Rectal smooth muscle tissue (tissue), 1 donor: ENCODE measurements at regions not wholly inside any gene's neighbourhood (a gene's known extent, or its start where the extent isn't known, plus 50 kb on each side); places are given as distances from the start of the nearest gene placed in this dataset.
"Not testable (repeated sequence)": the region's sequence is repeated elsewhere in the genome, so short reads cannot be mapped to it uniquely, and the experiment has no call there.

Experiments used
- H3K27ac ChIP-seq: one replicate; pipeline ENCODE4 v1.7.0; 2013; ENCODE audit warnings: low read depth, low read length, inconsistent platforms
- H3K27me3 ChIP-seq: one replicate; pipeline ENCODE4 v1.7.0; 2013; ENCODE audit warnings: low read length; ENCODE audit not compliant: control insufficient read depth, insufficient read depth
- H3K36me3 ChIP-seq: one replicate; pipeline ENCODE4 v1.7.0; 2013; ENCODE audit warnings: low read length; ENCODE audit not compliant: control insufficient read depth, insufficient read depth
- H3K4me1 ChIP-seq: one replicate; pipeline ENCODE4 v1.7.0; 2013; ENCODE audit warnings: low read length; ENCODE audit not compliant: control insufficient read depth, insufficient read depth
- H3K4me3 ChIP-seq: one replicate; pipeline ENCODE4 v1.7.0; 2013; ENCODE audit warnings: low read length
- H3K9ac ChIP-seq: one replicate; pipeline ENCODE4 v1.7.0; 2013; ENCODE audit warnings: low read length

DNA sequence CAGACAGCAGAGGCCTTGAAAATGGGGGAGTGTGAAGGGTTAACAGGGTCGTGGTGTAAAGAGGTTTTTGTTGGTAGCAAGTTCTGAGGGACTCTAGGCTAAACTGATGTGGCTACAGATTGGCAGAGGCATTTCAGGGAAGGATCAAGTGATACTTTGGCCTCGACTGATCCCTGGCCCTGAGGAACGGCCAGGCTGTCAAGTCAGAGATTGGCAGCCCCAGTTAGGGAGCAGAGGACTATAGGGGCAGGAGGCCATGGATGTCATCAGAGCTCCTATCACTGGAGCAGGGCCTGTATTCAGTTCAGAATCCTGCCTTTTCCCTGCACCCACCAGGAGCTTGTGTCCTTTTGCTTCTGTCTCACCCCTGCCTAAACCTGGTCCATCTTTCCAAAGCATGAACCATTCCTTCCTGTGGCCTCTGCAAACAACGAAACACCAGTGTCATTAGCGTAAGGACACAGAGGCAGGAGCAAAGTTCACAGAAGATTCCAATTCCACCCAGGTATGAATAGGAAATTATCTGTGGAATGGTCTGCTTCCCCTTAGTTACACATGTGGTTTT is 613.1 kb downstream of the MID1IP1 start:
- Histone ChIP-seq H3K36me3 (no peaks in the 10 kb centered on the region), H3K4me3 (no peak overlapping the region), H3K4me1 (no peaks in the 10 kb centered on the region), H3K9ac (no peak overlapping the region), H3K27ac (no peak overlapping the region), H3K27me3 (peaks cover 2% of the 10 kb centered on the region)

DNA sequence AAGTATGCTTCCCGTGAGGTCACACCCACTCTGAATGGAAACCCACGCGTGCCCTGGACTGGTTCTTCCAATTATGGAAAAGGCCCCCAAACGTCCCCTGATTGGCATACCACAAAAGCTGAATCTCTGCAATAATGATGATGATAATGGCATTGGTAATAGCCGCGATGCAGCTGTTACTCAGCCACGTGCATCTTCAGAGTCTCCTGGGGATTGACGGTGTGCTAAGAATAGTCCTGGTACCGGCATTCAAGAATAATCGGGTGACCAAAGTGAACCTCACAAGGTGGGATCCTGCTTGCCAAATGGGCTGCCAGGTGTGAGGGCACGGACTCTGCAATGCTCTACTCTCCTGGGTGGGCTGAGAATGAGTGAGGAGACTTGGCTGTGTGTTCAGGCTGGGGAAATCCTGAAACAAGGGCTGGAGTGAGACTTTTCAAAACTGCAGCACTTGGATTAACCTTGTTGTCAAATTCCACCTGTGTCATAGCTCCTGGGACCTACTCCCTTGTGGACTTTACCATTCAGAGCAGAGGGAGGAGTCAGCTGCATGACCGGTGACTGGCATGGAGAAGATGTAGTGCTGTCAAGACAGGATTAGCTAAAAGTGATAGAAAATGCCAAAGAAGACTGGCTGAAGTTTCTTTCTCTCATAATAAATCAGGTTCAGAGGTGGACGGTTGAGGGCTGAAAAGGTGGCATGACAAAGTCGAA is 615.4 kb downstream of the MID1IP1 start:
- H3K9ac ChIP-seq, result no peak overlapping the region
- H3K4me3 ChIP-seq, result no peak overlapping the region
- H3K27me3 ChIP-seq, result no peaks in the 10 kb centered on the region
- no peaks in the 10 kb centered on the region for H3K4me1 ChIP-seq
- no peaks in the 10 kb centered on the region for H3K36me3 ChIP-seq
- no peak overlapping the region for H3K27ac ChIP-seq

GRCh38 chrX:39418254-39418704 is 617.0 kb downstream of the MID1IP1 start:
- Histone ChIP-seq H3K4me3 (no peak overlapping the region), H3K27me3 (no peaks in the 10 kb centered on the region), H3K9ac (no peak overlapping the region), H3K36me3 (no peaks in the 10 kb centered on the region), H3K4me1 (no peaks in the 10 kb centered on the region), H3K27ac (no peak overlapping the region)

GRCh38 chrX:39418731-39419638 is 617.7 kb downstream of the MID1IP1 start:
- H3K27ac ChIP-seq, result no peak overlapping the region
- no peak overlapping the region for H3K4me3 ChIP-seq

GRCh38 chrX:39421006-39421405 is 619.7 kb downstream of the MID1IP1 start:
- Histone ChIP-seq H3K27ac (no peak overlapping the region), H3K4me1 (no peaks in the 10 kb centered on the region), H3K36me3 (no peaks in the 10 kb centered on the region), H3K4me3 (no peak overlapping the region), H3K27me3 (no peaks in the 10 kb centered on the region), H3K9ac (no peak overlapping the region)

More at GRCh38 chrX:39418731-39419638, 617.7 kb downstream of the MID1IP1 start:
- H3K27me3 ChIP-seq, result no peaks in the 10 kb centered on the region
- no peak overlapping the region for H3K9ac ChIP-seq
- H3K36me3 ChIP-seq, result no peaks in the 10 kb centered on the region
- H3K4me1 ChIP-seq, result no peaks in the 10 kb centered on the region

DNA sequence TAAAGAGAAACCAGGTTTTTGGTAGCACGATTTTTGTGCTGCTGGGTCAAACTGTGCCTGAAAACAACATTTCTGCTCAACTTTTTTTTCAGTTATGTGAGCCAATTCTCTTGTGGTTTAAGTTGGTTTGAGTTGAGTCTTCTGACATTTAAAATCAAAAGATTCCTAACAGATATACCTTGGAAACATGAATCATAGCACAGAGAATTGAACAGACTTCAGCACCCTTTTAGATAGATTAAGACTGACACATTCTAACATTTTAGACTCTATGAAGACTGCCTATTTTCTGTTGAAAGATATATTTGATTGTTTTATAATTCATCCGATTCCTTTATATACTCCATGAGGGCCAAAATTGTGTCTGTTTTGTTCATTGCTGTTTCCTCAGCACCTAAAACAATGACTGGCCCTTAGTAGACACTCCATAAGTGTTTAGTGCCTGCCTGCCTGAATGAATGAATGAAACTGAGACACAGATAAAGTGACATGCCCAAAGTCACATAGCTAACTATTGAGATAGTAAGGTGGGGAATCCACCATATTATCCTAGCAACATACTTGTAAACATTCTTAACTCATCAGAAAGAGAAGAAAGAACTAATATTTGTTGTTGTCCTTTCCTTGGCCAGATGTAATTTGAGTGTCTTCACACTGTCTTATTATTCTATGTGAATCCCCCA is 624.0 kb downstream of the MID1IP1 start:
- Histone ChIP-seq H3K4me3 (no peak overlapping the region), H3K27me3 (no peaks in the 10 kb centered on the region), H3K4me1 (no peaks in the 10 kb centered on the region), H3K9ac (no peak overlapping the region), H3K27ac (no peak overlapping the region), H3K36me3 (no peaks in the 10 kb centered on the region)

- Histone ChIP-seq H3K27ac (no peak overlapping the region), H3K4me3 (no peak overlapping the region), H3K4me1 (no peaks in the 10 kb centered on the region), H3K36me3 (no peaks in the 10 kb centered on the region), H3K9ac (no peak overlapping the region), H3K27me3 (no peaks in the 10 kb centered on the region)
These were observed 624.8 kb downstream of the MID1IP1 start for GRCh38 chrX:39426101-39426500.

- H3K27ac ChIP-seq, result no peak overlapping the region
- no peaks in the 10 kb centered on the region for H3K27me3 ChIP-seq
- no peaks in the 10 kb centered on the region for H3K4me1 ChIP-seq
- no peak overlapping the region for H3K4me3 ChIP-seq
- H3K9ac ChIP-seq, result no peak overlapping the region
- no peaks in the 10 kb centered on the region for H3K36me3 ChIP-seq
These were observed 626.2 kb downstream of the MID1IP1 start for GRCh38 chrX:39427492-39427891.

DNA sequence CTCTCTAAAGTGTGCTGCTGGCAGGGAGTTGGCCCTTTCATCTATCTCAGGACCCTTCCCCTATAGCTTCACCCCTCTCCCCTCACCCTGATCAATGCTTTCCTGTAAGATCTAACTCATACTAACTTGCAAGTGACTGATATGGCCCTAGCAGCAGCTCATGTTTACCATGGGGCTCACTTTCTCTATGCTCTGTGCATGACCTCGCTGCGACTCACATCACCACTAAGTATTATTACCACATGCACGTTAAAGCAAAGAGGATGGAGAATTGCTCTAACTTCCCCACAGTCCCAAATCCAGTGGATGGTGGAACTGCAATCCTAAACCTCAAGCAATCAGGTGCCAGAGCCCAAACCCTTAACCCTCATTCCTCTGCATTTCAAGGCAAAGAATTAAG is 626.6 kb downstream of the MID1IP1 start:
- Histone ChIP-seq H3K36me3 (no peaks in the 10 kb centered on the region), H3K4me1 (no peaks in the 10 kb centered on the region), H3K4me3 (no peak overlapping the region), H3K27ac (no peak overlapping the region), H3K9ac (no peak overlapping the region), H3K27me3 (no peaks in the 10 kb centered on the region)

- H3K9ac ChIP-seq, result no peak overlapping the region
- no peaks in the 10 kb centered on the region for H3K4me1 ChIP-seq
- no peaks in the 10 kb centered on the region for H3K36me3 ChIP-seq
- H3K27ac ChIP-seq, result no peak overlapping the region
- H3K4me3 ChIP-seq, result no peak overlapping the region
- H3K27me3 ChIP-seq, result no peaks in the 10 kb centered on the region
These were observed 629.3 kb downstream of the MID1IP1 start for GRCh38 chrX:39430551-39430950.

GRCh38 chrX:39431893-39432292 is 630.6 kb downstream of the MID1IP1 start:
- Histone ChIP-seq H3K36me3 (no peaks in the 10 kb centered on the region), H3K27ac (no peak overlapping the region), H3K4me1 (no peaks in the 10 kb centered on the region), H3K9ac (no peak overlapping the region), H3K4me3 (no peak overlapping the region), H3K27me3 (no peaks in the 10 kb centered on the region)

DNA sequence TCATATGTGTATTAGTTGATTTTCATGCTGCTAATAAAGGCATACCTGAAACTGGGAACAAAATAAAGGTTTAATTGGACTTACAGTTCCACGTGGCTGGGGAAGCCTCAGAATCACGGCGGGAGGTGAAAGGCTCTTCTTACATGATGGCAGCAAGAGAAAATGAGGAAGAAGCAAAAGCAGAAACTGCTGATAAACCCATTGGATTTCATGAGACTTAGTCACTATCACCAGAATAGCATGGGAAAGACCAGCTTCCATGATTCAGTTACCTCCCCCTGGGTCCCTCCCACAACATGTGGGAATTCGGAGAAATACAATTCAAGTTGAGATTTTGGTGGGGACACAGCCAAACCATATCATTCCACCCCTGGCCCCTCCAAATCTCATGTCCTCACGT is 633.4 kb downstream of the MID1IP1 start:
- not testable (repeated sequence) for H3K4me1 ChIP-seq, H3K36me3 ChIP-seq, H3K27me3 ChIP-seq, H3K4me3 ChIP-seq, H3K9ac ChIP-seq, H3K27ac ChIP-seq
